ENCODE measurements at regions not wholly inside any gene's neighbourhood (a gene's known extent, or its start where the extent isn't known, plus 50 kb on each side); places are given as distances from the start of the nearest gene placed in this dataset.

DNA sequence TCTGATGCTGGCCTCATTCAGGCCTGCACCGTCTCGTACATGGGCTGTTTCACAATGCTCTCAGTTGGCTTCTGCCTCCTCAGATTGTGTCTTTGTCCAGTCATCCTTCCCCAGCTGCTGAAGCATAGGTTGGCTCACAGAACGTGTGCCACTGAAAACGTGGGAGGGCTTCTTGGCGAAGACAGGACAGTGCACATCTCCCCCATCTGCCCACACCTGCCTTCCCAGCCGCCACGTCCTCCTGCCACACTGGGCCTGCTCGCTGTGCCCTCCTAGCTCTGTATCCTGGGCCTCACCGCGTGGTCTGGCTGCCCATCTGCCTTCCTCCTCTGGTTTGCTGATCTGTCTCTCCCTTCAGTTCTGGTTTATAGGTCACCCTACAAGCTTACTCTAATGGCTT lies 230.0 kb upstream of the TOPAZ1 start:
- Histone ChIP-seq H3K79me2 (ENCODE audit: insufficient read depth, low read length) (no peaks in the 10 kb centered on the region), H3K4me1 (ENCODE audit: insufficient read depth, low read length) (peaks cover 2% of the 10 kb centered on the region; the same call in 1 of the 2 replicates), H3K23me2 (ENCODE audit: insufficient read length, low read depth, low read length, poor library complexity, severe bottlenecking) (no peaks in the 10 kb centered on the region), H3K23ac (ENCODE audit: insufficient read length, low read depth, low read length) (no peak overlapping the region), H3K27ac (ENCODE audit: insufficient read length, low read depth, low read length) (no peak overlapping the region), H2BK15ac (ENCODE audit: low read depth, low read length) (no peak overlapping the region), H2BK5ac (ENCODE audit: insufficient read length, low read length) (no peak overlapping the region), H3K27me3 (ENCODE audit: insufficient read depth, low read length) (no peaks in the 10 kb centered on the region), H3K56ac (ENCODE audit: insufficient read length, low read depth, low read length) (no peak overlapping the region), H3K9me3 (ENCODE audit: control insufficient read depth, low read depth, low read length) (no peaks in the 10 kb centered on the region), H3K9ac (ENCODE audit: extremely low read depth, insufficient read length, low read length) (no peak overlapping the region), H3T11ph (ENCODE audit: low read length) (no peak overlapping the region), H2BK20ac (ENCODE audit: low read depth, low read length, poor library complexity, severe bottlenecking) (no peak overlapping the region), H3K4me2 (ENCODE audit: insufficient read depth, insufficient read length, low read length) (no peak overlapping the region), H2BK12ac (ENCODE audit: insufficient read length, low read depth, low read length) (no peak overlapping the region), H4K8ac (replicated peaks; ENCODE audit: insufficient read length, low read depth, low read length) (no peak overlapping the region), H2AK5ac (ENCODE audit: insufficient read length, low read length) (no peak overlapping the region), H2BK120ac (ENCODE audit: low read depth, low read length, poor library complexity, severe bottlenecking) (no peak overlapping the region), H3K4ac (ENCODE audit: low read depth, low read length) (no peak overlapping the region), H4K20me1 (ENCODE audit: control insufficient read depth, insufficient read depth, insufficient read length) (no peaks in the 10 kb centered on the region), H2AFZ (ENCODE audit: low read length) (no peak overlapping the region), H3K14ac (ENCODE audit: insufficient read depth, low read length) (no peak overlapping the region), H3K18ac (ENCODE audit: insufficient read length, low read depth, low read length) (no peak overlapping the region), H3K79me1 (ENCODE audit: insufficient read depth, low read depth, low read length, poor library complexity, severe bottlenecking) (no peaks in the 10 kb centered on the region), H4K5ac (ENCODE audit: insufficient read length, low read depth, low read length) (no peak overlapping the region), H4K91ac (ENCODE audit: insufficient read length, low read depth, low read length) (no peak overlapping the region)
- H3K4me3 Mint-ChIP-seq = no peak overlapping the region
- H3K36me3 Mint-ChIP-seq (ENCODE audit: insufficient read depth in 1 of 3, low read depth in 3 of 3) = no peaks in the 10 kb centered on the region
- H3K27ac Mint-ChIP-seq = no peak overlapping the region; a peak in 1 of 7 replicates
- peaks cover 26 to 30% of the 10 kb centered on the region in 2 experiments for H3K4me1 Mint-ChIP-seq
- peaks cover 13% of the 10 kb centered on the region for H3K27me3 Mint-ChIP-seq (ENCODE audit: low read depth)
- no CpG with 5 or more reads among the region's 10 CpGs for WGBS (ENCODE audit: extremely low coverage, insufficient read length, low lambda C conversion rate)
- H3K9me3 Mint-ChIP-seq = no peaks in the 10 kb centered on the region; a peak in 1 of 5 replicates
- TF ChIP-seq, protein P1, sequence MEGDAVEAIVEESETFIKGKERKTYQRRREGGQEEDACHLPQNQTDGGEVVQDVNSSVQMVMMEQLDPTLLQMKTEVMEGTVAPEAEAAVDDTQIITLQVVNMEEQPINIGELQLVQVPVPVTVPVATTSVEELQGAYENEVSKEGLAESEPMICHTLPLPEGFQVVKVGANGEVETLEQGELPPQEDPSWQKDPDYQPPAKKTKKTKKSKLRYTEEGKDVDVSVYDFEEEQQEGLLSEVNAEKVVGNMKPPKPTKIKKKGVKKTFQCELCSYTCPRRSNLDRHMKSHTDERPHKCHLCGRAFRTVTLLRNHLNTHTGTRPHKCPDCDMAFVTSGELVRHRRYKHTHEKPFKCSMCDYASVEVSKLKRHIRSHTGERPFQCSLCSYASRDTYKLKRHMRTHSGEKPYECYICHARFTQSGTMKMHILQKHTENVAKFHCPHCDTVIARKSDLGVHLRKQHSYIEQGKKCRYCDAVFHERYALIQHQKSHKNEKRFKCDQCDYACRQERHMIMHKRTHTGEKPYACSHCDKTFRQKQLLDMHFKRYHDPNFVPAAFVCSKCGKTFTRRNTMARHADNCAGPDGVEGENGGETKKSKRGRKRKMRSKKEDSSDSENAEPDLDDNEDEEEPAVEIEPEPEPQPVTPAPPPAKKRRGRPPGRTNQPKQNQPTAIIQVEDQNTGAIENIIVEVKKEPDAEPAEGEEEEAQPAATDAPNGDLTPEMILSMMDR (conservative IDR thresholded peaks at IDR 0.05) = no peak
- no peak for DNase-seq

All from H9 (cell line).